ENCODE measurements at regions not wholly inside any gene's neighbourhood (a gene's known extent, or its start where the extent isn't known, plus 50 kb on each side); places are given as distances from the start of the nearest gene placed in this dataset.

DNA sequence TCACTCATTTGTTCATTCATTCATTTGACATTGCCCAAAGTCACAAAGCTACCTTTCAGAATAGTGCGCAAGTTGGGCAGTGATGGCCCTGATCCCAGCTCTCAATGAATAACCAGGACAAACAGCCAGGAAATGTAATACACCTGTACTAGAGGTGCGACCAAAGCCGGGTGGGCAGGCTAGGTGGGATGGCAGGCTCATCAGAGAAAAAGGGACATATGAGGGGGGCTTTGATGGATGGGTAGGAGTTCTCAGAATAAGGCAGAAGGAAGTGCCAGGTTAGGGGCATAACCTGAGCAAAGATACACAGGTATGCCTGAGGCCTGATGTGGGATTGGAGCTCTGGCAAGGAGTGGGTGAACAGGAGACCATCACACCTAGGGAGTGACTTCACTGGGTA lies 53.4 kb upstream of the SMAD6 start:
- H3K27ac ChIP-seq = no peak overlapping the region
- no peak for DNase-seq (ENCODE audit: extremely low spot score in 2 of 2)
- no peaks in the 10 kb centered on the region for H3K9me3 ChIP-seq
- H3K4me3 ChIP-seq = no peak overlapping the region
- intact Hi-C loops (cut with DNase I) = no loop called here
- no peak for TF ChIP-seq CTCF (IDR thresholded peaks at IDR 0.05)
- no peak for TF ChIP-seq POLR2A (IDR thresholded peaks at IDR 0.05)
- TF ChIP-seq POLR2AphosphoS5 (IDR thresholded peaks at IDR 0.05; ENCODE audit: insufficient read depth in 1 of 2, low read depth in 1 of 2) = no peak
- no peaks in the 10 kb centered on the region for H3K36me3 ChIP-seq
- H3K27me3 ChIP-seq = no peaks in the 10 kb centered on the region
- peaks cover 17% of the 10 kb centered on the region for H3K4me1 ChIP-seq

DNA sequence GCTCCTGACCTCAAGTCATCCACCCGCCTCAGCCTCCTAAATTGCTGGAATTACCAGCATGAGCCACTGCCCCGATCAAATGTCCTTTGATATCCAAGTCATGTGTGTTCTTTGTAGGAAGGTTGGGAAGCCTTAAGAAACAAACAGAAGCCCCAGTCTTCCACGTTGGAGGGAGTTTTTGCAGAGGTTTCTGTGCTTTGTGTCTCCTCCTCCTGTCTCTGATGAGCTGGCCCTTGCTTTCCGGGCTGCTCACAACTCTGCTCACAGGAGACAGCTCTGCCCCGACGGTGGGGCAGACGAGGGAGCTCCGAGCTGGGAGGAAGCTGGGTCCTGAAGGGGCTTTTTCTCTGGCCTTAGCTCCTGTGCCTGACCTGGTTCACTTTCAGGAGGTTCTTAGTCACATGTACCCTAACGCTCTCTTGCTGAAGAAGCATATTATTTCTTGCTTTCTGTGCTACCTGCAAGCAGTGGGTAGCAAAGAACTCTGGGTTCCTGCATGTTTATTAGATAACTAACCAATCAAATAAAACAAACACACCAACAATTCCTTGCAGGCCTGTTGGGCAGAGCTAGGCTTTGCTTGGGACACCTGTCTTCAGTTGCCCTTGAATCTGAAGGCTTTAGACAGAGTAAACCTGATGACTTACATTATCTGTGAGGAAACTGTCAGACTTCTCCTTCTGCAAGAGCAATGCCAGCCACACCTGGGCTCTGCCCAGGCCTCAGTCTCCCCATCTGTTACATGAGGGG lies 52.6 kb upstream of the SMAD6 start:
- Histone ChIP-seq H3K27ac (no peak overlapping the region), H3K27me3 (no peaks in the 10 kb centered on the region), H3K4me3 (no peak overlapping the region), H3K36me3 (no peaks in the 10 kb centered on the region), H3K9me3 (no peaks in the 10 kb centered on the region), H3K4me1 (peaks cover 17% of the 10 kb centered on the region)
- no peak for DNase-seq (ENCODE audit: extremely low spot score in 2 of 2)
- intact Hi-C loops (cut with DNase I) = no loop called here
- no peak for TF ChIP-seq POLR2AphosphoS5 (IDR thresholded peaks at IDR 0.05; ENCODE audit: insufficient read depth in 1 of 2, low read depth in 1 of 2)
- TF ChIP-seq POLR2A (IDR thresholded peaks at IDR 0.05) = no peak
- TF ChIP-seq CTCF (IDR thresholded peaks at IDR 0.05) = no peak

DNA sequence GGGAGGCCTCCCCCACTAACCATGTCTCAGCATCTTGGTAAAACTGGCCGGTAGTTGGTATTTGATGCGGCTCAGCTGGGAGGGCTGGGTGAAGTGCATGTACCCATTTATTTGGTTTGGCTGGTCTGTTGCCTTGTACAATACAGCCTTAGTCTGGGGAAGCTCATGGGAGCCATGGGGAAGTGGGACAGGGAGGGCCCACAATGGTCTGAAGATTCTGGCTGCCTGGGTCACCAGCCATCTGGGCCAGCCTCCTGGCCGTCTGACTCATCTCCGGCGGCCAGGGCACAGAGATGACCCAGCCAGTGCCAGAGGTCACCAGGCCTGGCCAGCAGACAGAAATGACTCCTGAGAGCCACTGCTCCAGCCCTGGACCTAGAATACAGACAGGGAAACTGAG lies 51.6 kb upstream of the SMAD6 start:
- H3K4me3 ChIP-seq = no peak overlapping the region
- TF ChIP-seq POLR2A (IDR thresholded peaks at IDR 0.05) = no peak
- TF ChIP-seq POLR2AphosphoS5 (IDR thresholded peaks at IDR 0.05; ENCODE audit: insufficient read depth in 1 of 2, low read depth in 1 of 2) = peak in 1 of 2 donors; percentile 23
- H3K9me3 ChIP-seq = no peaks in the 10 kb centered on the region
- intact Hi-C loops (cut with DNase I) = no loop called here
- DNase-seq (ENCODE audit: extremely low spot score in 2 of 2) = no peak
- peaks cover 26% of the 10 kb centered on the region for H3K4me1 ChIP-seq
- H3K36me3 ChIP-seq = no peaks in the 10 kb centered on the region
- no peak overlapping the region for H3K27ac ChIP-seq
- no peaks in the 10 kb centered on the region for H3K27me3 ChIP-seq

GRCh38 chr15:66651198-66651597 lies 50.8 kb upstream of the SMAD6 start:
- H3K9me3 ChIP-seq = no peaks in the 10 kb centered on the region
- H3K36me3 ChIP-seq = no peaks in the 10 kb centered on the region
- no peak overlapping the region for H3K27ac ChIP-seq
- no peak for TF ChIP-seq CTCF (IDR thresholded peaks at IDR 0.05)
- no peak for TF ChIP-seq POLR2A (IDR thresholded peaks at IDR 0.05)
- no peak overlapping the region for H3K4me3 ChIP-seq
- no peak for DNase-seq (ENCODE audit: extremely low spot score in 2 of 2)
- no peaks in the 10 kb centered on the region for H3K27me3 ChIP-seq
- H3K4me1 ChIP-seq = peaks cover 32% of the 10 kb centered on the region
- intact Hi-C loops (cut with DNase I) = no loop called here

DNA sequence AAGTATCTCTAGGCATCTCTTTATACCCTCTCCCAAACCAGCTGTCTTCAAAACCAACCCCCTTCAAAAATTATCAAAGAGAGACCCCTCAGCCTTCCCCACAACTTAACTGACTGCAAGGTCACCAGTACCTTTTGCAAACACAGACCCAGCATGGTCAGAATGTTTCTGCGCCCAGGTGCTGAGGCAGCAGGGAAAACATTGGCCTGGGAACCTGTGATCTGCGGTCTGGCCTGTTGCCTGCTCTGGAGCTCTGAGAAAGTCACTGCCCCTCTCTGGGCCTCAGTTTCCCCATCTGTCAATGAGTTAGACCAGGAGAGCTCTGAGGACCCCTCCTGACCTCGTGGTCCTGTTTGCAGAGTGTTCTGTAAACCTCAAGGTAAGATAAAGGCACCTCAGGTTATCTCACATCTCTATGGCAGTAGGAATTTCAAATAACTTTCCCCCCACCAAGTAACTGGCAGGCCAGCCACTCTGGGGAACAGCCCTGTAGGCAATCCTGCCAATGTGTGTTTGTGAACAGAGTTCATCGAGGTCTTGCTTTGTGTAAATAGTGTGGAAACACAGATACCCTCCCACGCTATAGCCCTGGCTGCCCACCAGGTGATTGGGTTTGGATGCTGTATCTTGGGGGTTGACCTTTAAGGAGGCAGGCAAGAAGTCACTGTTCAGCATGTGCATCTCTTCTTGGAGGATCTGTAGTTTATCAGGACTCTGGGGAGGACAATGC lies 50.0 kb upstream of the SMAD6 start:
- peaks cover 28% of the 10 kb centered on the region for H3K4me1 ChIP-seq
- no peak overlapping the region for H3K4me3 ChIP-seq
- H3K9me3 ChIP-seq = no peaks in the 10 kb centered on the region
- no peak for TF ChIP-seq POLR2AphosphoS5 (IDR thresholded peaks at IDR 0.05; ENCODE audit: insufficient read depth in 1 of 2, low read depth in 1 of 2)
- TF ChIP-seq POLR2A (IDR thresholded peaks at IDR 0.05) = no peak
- no peak for TF ChIP-seq CTCF (IDR thresholded peaks at IDR 0.05)
- no peaks in the 10 kb centered on the region for H3K27me3 ChIP-seq
- intact Hi-C loops (cut with DNase I) = no loop called here
- no peak overlapping the region for H3K27ac ChIP-seq
- H3K36me3 ChIP-seq = no peaks in the 10 kb centered on the region
- DNase-seq (ENCODE audit: extremely low spot score in 2 of 2) = no peak
